Activated T-cell treated with anti-CD3 and anti-CD28 coated beads, Interleukin-2, amount 50 U/mL, for 48 hours (primary cell): ENCODE measurements at regions not wholly inside any gene's neighbourhood (a gene's known extent, or its start where the extent isn't known, plus 50 kb on each side); places are given as distances from the start of the nearest gene placed in this dataset.
"Not testable (repeated sequence)": the region's sequence is repeated elsewhere in the genome, so short reads cannot be mapped to it uniquely, and the experiment has no call there.

ENCODE experiments used
- DNase-seq, 2 experiments: peaks; one replicate each; pipeline ENCODE4 v3.0.0-alpha.2; 2020

- no peak for DNase-seq
Measured at GRCh38 chr15:38614621-38615020, 50.0 kb upstream of the RASGRP1 start.

GRCh38 chr15:38617831-38618230, 53.2 kb upstream of the RASGRP1 start:
- DNase-seq = no peak

- DNase-seq = no peak
Measured at GRCh38 chr15:38618242-38618955, 53.8 kb upstream of the RASGRP1 start.

GRCh38 chr15:38620098-38620497, 55.5 kb upstream of the RASGRP1 start:
- no peak for DNase-seq

GRCh38 chr15:38620851-38621594, 56.4 kb upstream of the RASGRP1 start:
- DNase-seq = no peak

- no peak for DNase-seq
Measured at GRCh38 chr15:38622304-38622703, 57.7 kb upstream of the RASGRP1 start.

- no peak for DNase-seq
Measured at GRCh38 chr15:38622908-38623307, 58.3 kb upstream of the RASGRP1 start.

- DNase-seq = no peak
Measured at GRCh38 chr15:38623744-38624143, 59.1 kb upstream of the RASGRP1 start.

- DNase-seq = no peak
Measured at GRCh38 chr15:38624244-38625205, 59.9 kb upstream of the RASGRP1 start.

GRCh38 chr15:38625886-38626285, 61.3 kb upstream of the RASGRP1 start:
- DNase-seq = no peak

GRCh38 chr15:38626443-38627050, 61.9 kb upstream of the RASGRP1 start:
- no peak for DNase-seq

GRCh38 chr15:38627689-38628277, 63.2 kb upstream of the RASGRP1 start:
- no peak for DNase-seq

- no peak for DNase-seq
Measured at GRCh38 chr15:38631119-38632075, 66.8 kb upstream of the RASGRP1 start.

GRCh38 chr15:38635170-38635569, 70.6 kb upstream of the RASGRP1 start:
- DNase-seq = no peak

GRCh38 chr15:38636597-38636996, 72.0 kb upstream of the RASGRP1 start:
- no peak for DNase-seq

GRCh38 chr15:38638126-38638525, 73.5 kb upstream of the RASGRP1 start:
- DNase-seq = no peak

GRCh38 chr15:38638811-38639210, 74.2 kb upstream of the RASGRP1 start:
- DNase-seq = no peak

GRCh38 chr15:38642689-38643270, 78.2 kb upstream of the RASGRP1 start:
- DNase-seq = no peak

GRCh38 chr15:38644353-38644752, 79.7 kb upstream of the RASGRP1 start:
- not testable (repeated sequence) for DNase-seq

GRCh38 chr15:38646716-38647115, 82.1 kb upstream of the RASGRP1 start:
- no peak for DNase-seq

- DNase-seq = no peak
Measured at GRCh38 chr15:38647683-38648082, 83.1 kb upstream of the RASGRP1 start.
